PC-9 (cell line): ENCODE measurements at regions not wholly inside any gene's neighbourhood (a gene's known extent, or its start where the extent isn't known, plus 50 kb on each side); places are given as distances from the start of the nearest gene placed in this dataset.

Experiments
- CTCF ChIP-seq: fragments of 200-600 bp; sonication (generic); conservative IDR thresholded peaks from 2 replicates; pipeline ENCODE4 v1.6.1; 2017; ENCODE audit warnings: mixed run types, antibody characterized with exemption, mild to moderate bottlenecking, moderate library complexity
- EZH2 ChIP-seq: fragments of 200-600 bp; sonication (generic); IDR thresholded peaks from 2 replicates; pipeline ENCODE4 v1.8.0; 2017; ENCODE audit warnings: antibody characterized with exemption, low read depth

GRCh38 chr2:186977433-186978045 is 128.6 kb upstream of the ZSWIM2 start:
- TF ChIP-seq CTCF (no peak), EZH2 (no peak)
